Raji (cell line): ENCODE measurements at regions not wholly inside any gene's neighbourhood (a gene's known extent, or its start where the extent isn't known, plus 50 kb on each side); places are given as distances from the start of the nearest gene placed in this dataset.

Source experiments
- POLR2A ChIP-seq: IDR thresholded peaks from 2 replicates; pipeline ENCODE4 v1.6.1; 2011; ENCODE audit warnings: low read depth, low read length, control low read depth; ENCODE audit not compliant: insufficient read depth

- TF ChIP-seq POLR2A = no peak
Measured at GRCh38 chr1:188302746-188303145, 1474.0 kb downstream of the PLA2G4A start.

- no peak for TF ChIP-seq POLR2A
Measured at GRCh38 chr1:188314557-188315137, 1485.9 kb downstream of the PLA2G4A start.

GRCh38 chr1:188317894-188318293 is 1489.1 kb downstream of the PLA2G4A start:
- no peak for TF ChIP-seq POLR2A

- no peak for TF ChIP-seq POLR2A
Measured at GRCh38 chr1:188325211-188325610, 1496.5 kb downstream of the PLA2G4A start.

GRCh38 chr1:188343914-188344313 is 1515.2 kb downstream of the PLA2G4A start:
- no peak for TF ChIP-seq POLR2A

GRCh38 chr1:188350104-188350503 is 1521.4 kb downstream of the PLA2G4A start:
- TF ChIP-seq POLR2A = no peak

GRCh38 chr1:188355082-188355481 is 1526.3 kb downstream of the PLA2G4A start:
- TF ChIP-seq POLR2A = no peak

- TF ChIP-seq POLR2A = no peak
Measured at GRCh38 chr1:188355847-188356246, 1527.1 kb downstream of the PLA2G4A start.

GRCh38 chr1:188359315-188359714 is 1530.6 kb downstream of the PLA2G4A start:
- TF ChIP-seq POLR2A = no peak

- TF ChIP-seq POLR2A = no peak
Measured at GRCh38 chr1:188363943-188364342, 1535.2 kb downstream of the PLA2G4A start.

GRCh38 chr1:188364927-188365449 is 1536.2 kb downstream of the PLA2G4A start:
- no peak for TF ChIP-seq POLR2A

- no peak for TF ChIP-seq POLR2A
Measured at GRCh38 chr1:188365874-188366273, 1537.1 kb downstream of the PLA2G4A start.

- TF ChIP-seq POLR2A = no peak
Measured at GRCh38 chr1:188367661-188368060, 1538.9 kb downstream of the PLA2G4A start.

- TF ChIP-seq POLR2A = no peak
Measured at GRCh38 chr1:188371295-188371806, 1542.6 kb downstream of the PLA2G4A start.

- TF ChIP-seq POLR2A = no peak
Measured at GRCh38 chr1:188372821-188373220, 1544.1 kb downstream of the PLA2G4A start.

- no peak for TF ChIP-seq POLR2A
Measured at GRCh38 chr1:188382851-188383250, 1554.1 kb downstream of the PLA2G4A start.

GRCh38 chr1:188386161-188386560 is 1557.4 kb downstream of the PLA2G4A start:
- no peak for TF ChIP-seq POLR2A

GRCh38 chr1:188386666-188387065 is 1557.9 kb downstream of the PLA2G4A start:
- TF ChIP-seq POLR2A = no peak

- TF ChIP-seq POLR2A = no peak
Measured at GRCh38 chr1:188394677-188395076, 1565.9 kb downstream of the PLA2G4A start.
